GM19043 (cell line): ENCODE measurements at regions not wholly inside any gene's neighbourhood (a gene's known extent, or its start where the extent isn't known, plus 50 kb on each side); places are given as distances from the start of the nearest gene placed in this dataset.
"Not testable (repeated sequence)": the region's sequence is repeated elsewhere in the genome, so short reads cannot be mapped to it uniquely, and the experiment has no call there.

Source experiments
- ATAC-seq: cut with Tn5 transposase; IDR thresholded peaks from one replicate; pipeline ENCODE4 v1.9.1; 2021; ENCODE audit warnings: low read depth; ENCODE audit not compliant: unreplicated experiment

- ATAC-seq = no peak
Measured at GRCh38 chr15:66993874-66994696, 71.3 kb upstream of the SMAD3 start.

GRCh38 chr15:66994927-66995656 lies 70.3 kb upstream of the SMAD3 start:
- ATAC-seq = no peak

GRCh38 chr15:66996094-66996493 lies 69.3 kb upstream of the SMAD3 start:
- no peak for ATAC-seq

GRCh38 chr15:66997212-66997611 lies 68.2 kb upstream of the SMAD3 start:
- no peak for ATAC-seq

GRCh38 chr15:66998234-66998633 lies 67.2 kb upstream of the SMAD3 start:
- ATAC-seq = not testable (repeated sequence)

GRCh38 chr15:66999046-66999968 lies 66.1 kb upstream of the SMAD3 start:
- no peak for ATAC-seq

GRCh38 chr15:67000896-67001295 lies 64.5 kb upstream of the SMAD3 start:
- no peak for ATAC-seq

GRCh38 chr15:67002368-67002767 lies 63.0 kb upstream of the SMAD3 start:
- ATAC-seq = no peak

GRCh38 chr15:67003586-67003985 lies 61.8 kb upstream of the SMAD3 start:
- ATAC-seq = no peak

GRCh38 chr15:67004142-67004541 lies 61.3 kb upstream of the SMAD3 start:
- no peak for ATAC-seq

- ATAC-seq = no peak
Measured at GRCh38 chr15:67005294-67005996, 60.0 kb upstream of the SMAD3 start.

GRCh38 chr15:67006083-67007065 lies 59.0 kb upstream of the SMAD3 start:
- ATAC-seq = no peak

GRCh38 chr15:67009576-67010569 lies 55.5 kb upstream of the SMAD3 start:
- ATAC-seq = no peak

GRCh38 chr15:67010898-67011616 lies 54.3 kb upstream of the SMAD3 start:
- no peak for ATAC-seq

- ATAC-seq = no peak
Measured at GRCh38 chr15:67011617-67012005, 53.8 kb upstream of the SMAD3 start.

GRCh38 chr15:67013696-67014095 lies 51.7 kb upstream of the SMAD3 start:
- no peak for ATAC-seq
